Effector CD8-positive, alpha-beta T cell (primary cell): ENCODE measurements at regions not wholly inside any gene's neighbourhood (a gene's known extent, or its start where the extent isn't known, plus 50 kb on each side); places are given as distances from the start of the nearest gene placed in this dataset.
"Not testable (repeated sequence)": the region's sequence is repeated elsewhere in the genome, so short reads cannot be mapped to it uniquely, and the experiment has no call there.

Experiments used
- DNase-seq: peaks from one replicate; lab custom pipeline; 2025; lab: John Stamatoyannopoulos, UW

DNA sequence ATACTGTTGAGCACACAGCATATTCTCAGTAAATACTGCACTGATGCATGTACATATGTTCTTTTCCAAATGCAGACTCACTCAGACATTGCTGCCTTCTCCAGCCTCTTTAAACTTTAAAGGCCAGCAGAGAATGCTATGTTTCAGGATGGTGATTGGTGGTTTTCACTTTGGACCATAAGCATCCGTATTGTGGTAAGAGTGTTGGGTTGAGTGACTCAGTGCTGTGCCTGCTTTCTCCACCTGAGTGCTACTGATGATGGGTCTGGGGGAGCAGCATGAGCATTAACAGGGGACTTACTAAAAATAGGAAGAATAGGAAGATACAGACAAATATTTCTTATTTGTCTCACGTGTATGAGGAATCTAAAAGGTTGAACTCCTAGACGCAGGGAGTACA is 56.3 kb upstream of the ZNF92 start:
- DNase-seq = no peak

DNA sequence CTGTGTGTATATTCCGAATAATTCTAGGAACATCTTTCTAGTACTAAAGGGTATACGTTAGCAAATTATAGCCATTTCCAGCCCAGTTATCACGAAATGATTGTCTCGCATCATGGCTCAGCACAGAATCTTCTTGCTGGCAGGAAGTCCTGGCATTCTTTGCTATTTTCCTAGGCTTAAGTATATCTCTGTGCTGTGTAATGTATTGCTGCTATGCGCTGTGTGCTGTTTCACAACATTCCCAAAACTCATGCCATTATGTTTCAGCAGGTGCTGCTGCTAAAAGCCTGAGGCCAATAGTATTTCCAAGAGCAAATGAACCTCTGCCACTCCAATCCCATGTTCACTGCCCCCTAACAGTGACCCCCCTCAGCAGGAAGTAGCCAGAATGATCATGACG is 62.9 kb upstream of the ZNF92 start:
- no peak for DNase-seq

DNA sequence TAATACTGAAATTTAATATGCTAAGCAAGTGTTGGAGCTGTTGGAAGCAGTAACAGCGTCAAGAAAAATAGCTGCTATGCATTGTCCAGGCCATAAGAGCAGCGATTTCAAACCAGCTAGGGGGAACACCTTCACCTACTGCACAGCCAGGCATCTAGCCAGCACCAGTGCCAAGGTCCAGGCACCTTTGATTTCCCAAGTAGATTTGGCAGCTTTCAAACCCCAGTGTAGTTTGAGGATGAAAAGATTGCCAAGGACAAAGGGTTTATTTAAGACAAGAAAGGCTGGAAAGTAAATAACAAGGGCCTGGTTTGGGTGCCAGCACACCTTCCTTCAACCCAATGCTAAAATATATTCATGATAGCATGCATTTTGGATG is 65.4 kb upstream of the ZNF92 start:
- DNase-seq = no peak

DNA sequence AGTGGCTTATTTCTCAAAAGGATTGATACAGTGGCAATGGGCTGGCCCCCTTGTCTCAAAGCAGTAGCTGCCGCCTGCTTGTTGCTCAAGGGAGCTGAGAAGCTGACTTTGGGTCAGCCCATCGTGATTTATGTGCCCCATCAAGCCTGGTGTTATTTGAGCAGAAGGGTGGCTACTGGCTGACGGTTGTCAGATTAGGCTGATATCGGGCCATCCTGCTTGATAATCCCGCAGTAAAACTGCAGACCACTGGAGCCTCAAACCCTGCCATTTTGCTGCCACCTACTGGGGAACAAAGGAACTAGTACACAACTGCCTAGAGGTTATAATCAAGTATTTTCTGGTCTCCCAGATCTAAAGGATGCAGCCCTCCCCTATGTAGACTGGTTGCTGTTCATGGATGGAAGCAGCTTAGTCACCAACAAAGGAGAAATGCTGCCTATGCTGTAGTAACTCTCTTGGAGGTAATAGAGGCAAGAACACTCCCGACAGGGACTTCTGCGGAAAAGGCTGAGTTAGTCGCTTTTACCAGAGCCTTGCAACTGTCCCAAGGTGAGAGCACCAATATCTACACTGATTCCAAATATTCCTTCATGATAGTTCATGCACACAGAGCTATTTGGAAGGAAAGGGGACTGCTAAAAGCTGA is 65.9 kb upstream of the ZNF92 start:
- DNase-seq = peak; percentile 2

DNA sequence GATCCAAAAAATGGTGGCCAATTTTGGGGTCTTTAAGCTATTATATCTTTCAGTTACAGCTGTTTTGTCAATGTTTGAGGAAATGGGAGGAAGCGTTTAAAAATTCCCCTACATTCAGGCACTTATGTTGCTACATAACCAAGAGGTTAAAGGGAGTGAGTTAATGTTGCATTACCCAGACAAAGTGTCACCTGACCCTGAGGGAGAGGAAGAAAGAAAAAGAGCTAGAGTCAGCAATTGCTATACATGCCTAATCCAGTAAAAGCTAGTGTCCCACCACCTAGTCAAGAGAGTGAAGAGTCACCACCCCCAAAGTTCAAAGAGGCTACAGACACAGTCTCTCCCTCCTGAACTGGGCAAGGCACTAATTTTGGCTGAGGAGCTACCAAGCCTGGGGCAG is 69.5 kb upstream of the ZNF92 start:
- no peak for DNase-seq

DNA sequence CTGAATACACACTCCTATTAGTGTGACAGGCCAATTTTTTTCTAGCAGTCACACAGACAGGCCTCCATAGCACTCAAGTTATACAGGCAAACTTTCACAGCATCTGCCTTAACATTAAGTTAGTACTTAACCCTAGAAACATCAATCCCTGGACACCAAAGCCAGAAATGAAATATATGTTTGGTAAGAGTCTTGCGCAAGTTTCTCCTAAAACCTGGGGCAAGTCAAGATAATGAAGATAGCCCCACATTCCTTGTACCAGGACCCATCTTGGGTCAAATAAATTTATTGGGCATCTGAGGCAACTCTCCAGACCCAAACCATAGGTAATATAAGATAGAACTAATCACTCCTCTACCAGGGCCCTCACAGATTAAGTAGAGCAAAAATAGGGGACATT is 70.8 kb upstream of the ZNF92 start:
- DNase-seq = no peak

DNA sequence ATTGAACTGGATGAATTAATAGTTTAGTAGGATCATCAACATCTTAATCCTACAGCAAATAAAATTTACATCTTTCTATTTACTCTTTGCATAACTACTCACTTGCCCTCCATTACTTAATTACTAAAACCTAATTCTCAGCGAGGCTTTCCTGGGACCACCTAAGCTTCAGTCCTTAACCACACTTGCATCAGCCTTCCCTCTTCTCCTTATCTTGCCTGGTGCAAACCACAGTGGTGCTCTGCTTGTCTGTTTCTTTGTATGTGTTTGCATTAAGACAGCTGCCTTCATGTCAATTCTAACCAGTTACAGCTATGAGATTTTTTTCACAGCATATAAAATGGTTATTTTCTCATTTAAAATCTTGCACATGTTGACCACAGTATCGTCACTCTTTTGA is 72.6 kb upstream of the ZNF92 start:
- no peak for DNase-seq

DNA sequence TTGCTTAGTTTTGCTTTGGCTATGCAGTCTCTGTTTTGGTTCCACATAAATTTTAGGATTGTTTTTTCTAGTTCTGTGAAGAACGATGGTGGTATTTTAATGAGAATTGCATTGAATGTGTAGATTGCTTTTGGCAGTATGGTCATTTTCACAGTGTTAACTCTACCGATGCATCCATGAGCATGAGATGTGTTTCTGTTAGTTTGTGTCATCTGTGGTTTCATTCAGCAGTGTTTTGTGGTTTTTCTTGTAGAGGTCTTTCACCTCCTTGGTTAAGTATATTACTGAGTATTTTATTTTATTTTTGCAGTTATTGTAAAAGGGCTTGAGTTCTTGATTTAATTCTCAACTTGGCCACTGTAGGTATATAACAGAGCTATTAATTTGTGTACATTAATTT is 78.2 kb upstream of the ZNF92 start:
- DNase-seq = no peak

DNA sequence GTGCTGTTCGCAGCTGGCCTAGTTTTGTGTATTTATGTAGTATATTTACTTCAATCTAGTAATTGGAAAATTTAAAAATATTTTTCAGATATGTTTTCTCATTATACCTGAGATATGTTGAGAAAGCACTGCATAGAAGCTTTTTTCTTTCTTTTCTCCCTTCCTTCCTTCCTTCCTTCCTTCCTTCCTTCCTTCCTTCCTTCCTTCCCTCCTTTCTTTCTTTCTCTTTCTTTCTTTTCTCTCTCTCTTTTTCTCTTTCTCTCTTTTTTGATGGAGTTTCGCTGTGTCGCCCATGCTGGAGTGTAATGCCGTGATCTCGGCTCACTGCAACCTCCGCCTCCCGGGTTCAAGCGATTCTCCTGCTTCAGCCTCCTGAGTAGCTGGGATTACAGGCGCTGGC is 83.3 kb upstream of the ZNF92 start:
- not testable (repeated sequence) for DNase-seq

DNA sequence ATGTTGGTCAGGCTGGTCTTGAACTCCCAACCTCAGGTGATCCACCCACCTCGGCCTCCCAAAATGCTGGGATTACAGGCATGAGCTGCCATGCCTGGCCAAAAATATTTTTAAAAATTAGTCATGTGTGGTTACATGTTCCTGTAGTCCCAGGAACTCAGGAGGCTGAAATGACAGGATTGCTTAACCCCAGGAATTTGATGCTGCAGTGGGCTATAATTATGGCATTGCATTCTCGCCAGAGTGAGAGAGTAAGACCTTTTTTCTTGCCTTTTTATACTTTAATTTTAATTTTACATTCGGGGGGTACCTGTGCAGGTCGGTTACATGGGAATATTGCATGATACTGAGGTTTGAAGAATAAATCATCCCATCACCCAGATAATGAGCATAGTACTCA is 86.6 kb upstream of the ZNF92 start:
- DNase-seq = no peak

DNA sequence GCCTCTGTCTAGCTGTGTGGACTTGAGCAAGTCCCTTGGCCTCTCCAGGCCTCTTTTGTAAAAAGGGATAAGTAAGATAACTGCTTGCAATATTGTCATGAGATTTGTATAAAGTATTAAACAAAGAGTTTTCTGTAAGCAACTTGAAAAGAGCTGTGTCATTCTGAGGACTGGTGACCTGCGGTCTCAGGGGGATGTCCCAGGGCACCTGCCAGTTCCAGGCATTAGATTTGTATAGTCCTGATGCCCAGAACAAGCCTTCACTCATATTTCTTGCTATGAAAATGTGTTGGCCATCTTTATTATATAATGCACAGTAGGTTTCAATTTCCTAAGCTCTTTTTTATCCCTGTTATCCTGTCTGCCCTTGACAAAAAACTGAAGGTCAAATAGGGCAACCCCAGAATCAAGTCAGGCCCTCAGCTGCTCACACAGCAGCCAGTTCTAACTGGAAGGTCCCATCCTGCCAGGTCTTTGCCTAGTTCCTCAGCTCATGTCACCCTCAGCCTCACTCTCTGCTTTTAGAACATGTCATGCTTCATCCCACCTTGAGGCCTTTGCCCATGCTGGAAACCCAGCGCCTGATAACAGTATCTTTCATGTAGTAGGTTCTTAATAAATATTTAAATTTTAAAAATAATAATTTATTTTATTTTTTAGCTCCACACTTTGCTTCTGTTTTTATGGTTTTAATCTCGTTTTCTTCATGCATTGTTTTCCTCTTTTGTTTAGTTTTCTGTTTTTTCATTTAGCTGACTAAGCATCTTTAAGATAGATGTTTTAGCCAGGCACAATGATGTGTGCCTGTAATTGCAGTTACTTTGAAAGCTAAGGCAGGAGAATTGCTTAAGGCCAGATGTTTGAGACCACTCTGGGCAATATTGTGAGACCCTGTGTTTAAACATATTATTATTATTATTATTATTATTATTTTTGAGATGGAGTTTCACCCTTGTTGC is 87.5 kb upstream of the ZNF92 start:
- DNase-seq = no peak

DNA sequence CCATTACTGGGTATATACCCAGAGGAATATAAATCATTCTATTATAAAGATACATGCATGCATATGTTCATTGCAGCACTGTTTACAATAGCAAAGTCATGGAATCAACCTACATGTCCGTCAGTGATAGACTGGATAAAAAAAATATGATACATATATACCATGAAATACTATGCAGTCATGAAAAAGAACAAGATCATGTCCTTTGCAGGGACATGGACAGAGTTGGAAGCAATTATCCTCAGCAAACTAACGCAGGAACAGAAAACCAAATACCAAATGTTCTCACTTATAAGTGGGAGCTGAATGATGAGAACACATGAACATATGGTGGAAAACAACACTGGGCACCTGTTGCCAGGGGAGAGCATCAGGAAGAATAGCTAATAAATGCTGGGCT is 88.4 kb upstream of the ZNF92 start:
- not testable (repeated sequence) for DNase-seq

DNA sequence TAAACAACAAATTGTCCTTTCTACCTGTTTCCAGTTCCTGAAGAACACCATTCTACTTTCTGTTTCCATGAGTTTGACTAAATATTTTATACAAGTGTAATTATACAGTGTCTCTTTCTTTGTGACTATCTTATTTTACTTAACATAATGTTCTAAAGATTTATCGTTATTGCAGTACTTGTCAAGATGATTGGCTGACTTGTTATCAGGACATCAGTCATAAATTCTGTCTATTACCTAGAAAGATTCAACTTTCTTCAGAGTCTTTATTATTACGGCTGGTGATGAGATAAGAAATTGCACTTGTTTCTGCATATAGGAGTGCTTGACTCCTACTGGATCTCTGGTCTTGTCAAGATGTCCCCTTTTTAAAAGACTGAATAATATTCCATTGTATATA is 93.9 kb upstream of the ZNF92 start:
- DNase-seq = no peak

DNA sequence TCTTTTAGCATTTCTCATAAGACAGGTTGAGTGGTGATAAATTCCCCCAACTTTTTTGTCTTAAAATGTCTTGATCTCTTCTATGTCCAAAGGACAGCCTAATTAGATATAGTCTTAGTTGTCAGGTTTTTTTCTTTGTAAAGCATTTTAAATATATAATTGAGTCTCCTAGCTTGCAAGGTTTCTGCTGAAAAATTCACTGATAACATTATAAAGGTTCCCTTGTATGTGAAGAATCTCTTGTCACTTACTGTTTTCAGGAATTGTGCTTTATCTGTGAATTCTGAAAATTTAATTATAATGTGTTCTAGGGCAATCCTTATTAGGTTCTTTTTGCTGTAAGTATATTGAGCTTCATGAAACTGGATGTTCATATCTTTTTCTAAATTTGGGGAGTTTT is 96.8 kb upstream of the ZNF92 start:
- no peak for DNase-seq

DNA sequence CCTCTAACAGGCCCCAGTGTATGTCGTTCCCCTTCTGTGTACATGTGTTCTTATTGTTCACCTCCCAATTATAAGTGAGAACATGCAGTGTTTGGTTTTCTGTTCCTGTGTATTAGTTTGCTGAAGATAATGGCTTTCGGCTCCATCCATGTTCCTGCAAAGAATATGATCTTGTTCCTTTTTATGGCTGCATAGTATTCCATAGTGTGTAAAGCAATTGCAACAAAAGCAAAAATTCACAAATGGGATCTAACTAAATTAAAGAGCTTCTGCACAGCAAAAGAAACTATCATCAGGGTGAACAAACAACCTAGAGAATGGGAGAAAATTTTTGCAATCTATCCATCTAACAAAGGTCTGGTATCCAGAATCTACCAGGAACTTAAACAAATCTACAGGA is 102.2 kb upstream of the ZNF92 start:
- DNase-seq = not testable (repeated sequence)

DNA sequence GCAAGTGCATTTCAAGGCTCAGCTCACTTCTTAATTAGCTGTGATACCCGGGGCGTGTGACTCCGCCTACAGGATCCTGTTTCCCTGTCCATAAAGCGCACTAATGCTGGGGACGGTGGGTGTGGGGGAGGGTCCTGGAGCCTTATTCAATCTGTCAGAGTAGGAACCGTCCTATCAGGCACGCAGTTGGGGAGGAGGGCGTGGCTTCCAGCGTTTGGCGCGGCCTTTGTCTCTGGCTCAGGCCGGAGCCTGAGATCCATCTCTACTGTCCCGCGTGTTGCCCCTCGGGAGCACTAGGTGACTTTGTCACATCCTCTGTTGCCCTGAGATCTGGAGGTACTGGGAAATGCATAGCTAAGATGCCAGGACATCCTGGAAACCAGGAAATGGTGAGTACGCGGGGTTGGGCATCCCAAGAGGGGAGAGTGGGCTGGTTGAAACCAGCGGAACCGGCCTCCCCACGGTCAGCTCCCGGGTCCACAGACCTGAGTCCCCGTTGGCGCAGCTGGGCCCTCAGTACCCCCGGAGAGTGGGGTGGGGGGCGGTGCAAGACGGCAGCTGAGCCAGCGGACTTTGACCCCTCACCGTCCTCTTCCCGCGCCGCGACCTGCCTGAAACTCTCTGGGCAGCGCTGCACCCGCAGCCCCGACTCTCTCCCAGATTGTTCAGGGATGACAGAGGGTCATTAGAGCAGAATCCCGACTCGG is 104.4 kb upstream of the ZNF92 start:
- DNase-seq = no peak

DNA sequence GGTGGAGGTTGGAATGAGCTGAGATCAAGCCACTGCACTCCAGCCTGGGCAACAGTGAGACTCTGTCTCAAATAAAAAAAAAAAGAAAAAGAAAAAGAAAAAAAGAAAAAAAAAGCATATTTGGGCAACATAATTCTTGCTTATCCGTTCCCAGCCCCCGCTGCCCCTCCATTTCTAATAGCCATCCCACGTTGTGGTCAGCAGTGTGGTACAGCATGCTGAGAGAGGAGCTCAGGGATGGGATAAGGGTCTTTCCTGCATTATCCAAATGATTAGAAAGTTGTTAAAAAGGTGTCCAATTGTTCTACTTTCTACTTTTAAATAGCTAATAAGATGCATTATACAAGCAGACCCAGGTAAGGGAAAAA is 104.9 kb upstream of the ZNF92 start:
- DNase-seq = no peak

DNA sequence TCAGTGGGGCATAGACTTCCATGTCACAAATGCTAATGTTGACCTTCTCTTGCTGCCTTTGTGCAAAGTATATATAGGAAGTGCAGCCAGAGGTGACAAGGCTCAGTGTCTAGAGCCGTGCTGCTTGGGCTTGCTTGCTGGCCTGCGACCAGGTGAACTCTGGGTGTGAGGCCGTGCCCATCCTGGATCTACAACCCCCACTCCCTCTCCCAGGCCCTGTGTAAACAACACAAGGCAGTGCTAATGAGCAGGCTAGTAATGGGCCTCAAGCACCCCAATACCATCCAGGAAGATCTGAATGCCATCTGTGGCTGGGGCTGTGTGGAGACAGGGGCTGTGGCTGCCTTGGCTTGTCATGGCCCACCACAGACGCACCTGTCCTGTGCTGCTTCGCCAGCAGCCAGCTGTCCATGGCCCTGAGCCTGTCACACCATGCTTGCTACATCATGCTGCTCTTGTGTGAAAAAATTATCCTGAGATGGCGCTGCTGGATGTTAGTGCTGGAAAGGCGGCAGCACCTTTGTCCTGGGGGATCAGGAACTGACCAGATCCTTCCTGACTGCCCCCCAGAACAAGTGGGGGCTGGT is 107.6 kb upstream of the ZNF92 start:
- no peak for DNase-seq

DNA sequence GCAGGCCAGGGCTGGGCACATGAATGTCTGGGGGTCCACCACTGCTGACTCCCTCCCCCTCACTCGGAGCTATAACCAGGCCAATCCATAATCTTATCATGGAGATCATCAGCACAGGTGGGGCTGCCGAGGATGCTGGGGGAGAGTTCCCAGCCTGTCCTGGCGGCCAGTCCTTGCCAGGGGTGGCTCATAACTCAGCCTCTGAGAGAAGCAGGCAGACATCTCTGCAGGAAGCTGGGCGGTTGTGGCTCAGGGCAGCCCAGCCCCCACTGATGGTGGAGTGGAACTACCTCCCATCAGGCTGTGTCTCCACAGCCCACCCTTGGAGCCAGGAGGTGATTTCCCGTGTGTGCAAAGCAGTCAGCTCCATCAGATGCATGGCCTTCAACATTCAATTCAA is 109.4 kb upstream of the ZNF92 start:
- DNase-seq = no peak

DNA sequence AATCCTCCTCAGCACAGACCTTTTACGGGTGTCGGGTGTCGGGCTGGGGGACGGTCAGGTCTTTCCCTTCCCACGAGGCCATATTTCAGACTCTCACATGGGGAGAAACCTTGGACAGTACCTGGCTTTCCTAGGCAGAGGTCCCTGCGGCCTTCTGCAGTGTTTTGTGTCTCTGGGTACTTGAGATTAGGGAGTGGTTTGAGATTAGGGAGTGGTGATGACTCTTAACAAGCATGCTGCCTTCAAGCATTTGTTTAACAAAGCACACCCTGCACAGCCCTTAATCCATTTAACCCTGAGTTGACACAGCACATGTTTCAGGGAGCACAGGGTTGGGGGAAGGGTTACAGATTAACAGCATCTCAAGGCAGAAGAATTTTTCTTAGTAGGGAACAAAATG is 113.0 kb upstream of the ZNF92 start:
- DNase-seq = not testable (repeated sequence)

DNA sequence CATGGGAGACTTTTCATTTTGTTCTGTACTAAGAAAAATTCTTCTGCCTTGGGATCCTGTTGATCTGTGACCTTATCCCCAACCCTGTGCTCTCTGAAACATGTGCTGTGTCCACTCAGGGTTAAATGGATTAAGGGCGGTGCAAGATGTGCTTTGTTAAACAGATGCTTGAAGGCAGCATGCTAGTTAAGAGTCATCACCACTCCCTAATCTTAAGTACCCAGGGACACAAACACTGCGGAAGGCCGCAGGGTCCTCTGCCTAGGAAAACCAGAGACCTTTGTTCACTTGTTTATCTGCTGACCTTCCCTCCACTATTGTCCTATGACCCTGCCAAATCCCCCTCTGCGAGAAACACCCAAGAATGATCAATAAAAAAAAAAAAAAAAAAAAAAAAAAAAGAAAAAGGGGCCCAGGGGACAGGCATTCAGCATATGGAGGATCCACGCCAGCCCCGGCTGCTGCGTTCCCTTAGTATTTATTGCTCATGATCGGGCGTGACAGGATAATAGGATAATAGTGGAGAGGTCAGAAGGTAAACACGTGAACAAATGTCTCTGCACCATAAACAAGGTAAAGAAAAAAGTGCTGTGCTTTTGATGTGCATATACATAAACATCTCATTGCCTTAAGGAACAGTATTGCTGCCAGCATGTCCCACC is 113.7 kb upstream of the ZNF92 start:
- not testable (repeated sequence) for DNase-seq

DNA sequence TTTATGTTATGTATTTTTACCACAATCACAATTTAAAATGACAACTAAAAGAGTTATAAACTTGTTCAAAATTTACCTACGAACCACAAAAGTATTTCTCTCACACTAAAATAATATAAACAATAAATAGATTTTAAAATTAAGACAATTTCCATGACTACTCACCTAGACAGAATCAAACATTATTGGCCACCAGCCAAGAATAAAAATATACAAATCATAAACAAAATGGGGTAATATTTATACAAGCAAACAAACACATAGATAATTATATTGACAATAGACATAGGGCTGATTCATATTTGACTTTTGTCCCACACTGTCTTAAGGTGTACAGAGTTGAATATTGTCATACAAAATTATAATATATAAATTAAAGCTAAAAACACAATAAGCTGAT is 119.6 kb upstream of the ZNF92 start:
- DNase-seq = no peak
